ENCODE measurements at regions not wholly inside any gene's neighbourhood (a gene's known extent, or its start where the extent isn't known, plus 50 kb on each side); places are given as distances from the start of the nearest gene placed in this dataset.

- no peak for TF ChIP-seq EP300 (IDR thresholded peaks at IDR 0.05)
- TF ChIP-seq CTCF (IDR thresholded peaks at IDR 0.05): no peak
Observed at GRCh38 chrX:25733148-25733547, 405.0 kb upstream of the MAGEB18 start.

Measured in stomach (tissue), 4 donors.